ENCODE measurements at regions not wholly inside any gene's neighbourhood (a gene's known extent, or its start where the extent isn't known, plus 50 kb on each side); places are given as distances from the start of the nearest gene placed in this dataset.

- H3K27ac ChIP-seq: no peak overlapping the region
- H3K4me3 ChIP-seq: no peak overlapping the region
- no peak for ATAC-seq
- intact Hi-C loops (cut with DNase I): no loop called here
- TF ChIP-seq CTCF (IDR thresholded peaks at IDR 0.05): no peak
- no peaks in the 10 kb centered on the region for H3K27me3 ChIP-seq
- H3K36me3 ChIP-seq: no peaks in the 10 kb centered on the region
- H3K9me3 ChIP-seq: no peaks in the 10 kb centered on the region
- H3K4me1 ChIP-seq: no peaks in the 10 kb centered on the region
- DNase-seq: no peak
These were observed 235.2 kb upstream of the THSD7B start for GRCh38 chr2:136530146-136530545.

GRCh38 chr2:136527560-136527959 lies 237.8 kb upstream of the THSD7B start:
- no peak for TF ChIP-seq CTCF (IDR thresholded peaks at IDR 0.05)
- DNase-seq: peak in 2 of 4 donors; percentile 13 to 29
- no peak for ATAC-seq
- Histone ChIP-seq H3K9me3 (no peaks in the 10 kb centered on the region), H3K4me3 (no peak overlapping the region), H3K4me1 (no peaks in the 10 kb centered on the region), H3K27me3 (no peaks in the 10 kb centered on the region), H3K27ac (no peak overlapping the region), H3K36me3 (no peaks in the 10 kb centered on the region)
- intact Hi-C loops (cut with DNase I): no loop called here

GRCh38 chr2:136522724-136523123 lies 242.6 kb upstream of the THSD7B start:
- no peak overlapping the region for H3K27ac ChIP-seq
- DNase-seq (no peak), ATAC-seq (no peak)
- TF ChIP-seq CTCF (IDR thresholded peaks at IDR 0.05): no peak
- no peaks in the 10 kb centered on the region for H3K9me3 ChIP-seq
- H3K4me3 ChIP-seq: no peak overlapping the region
- intact Hi-C loops (cut with DNase I): no loop called here
- H3K27me3 ChIP-seq: no peaks in the 10 kb centered on the region
- H3K36me3 ChIP-seq: no peaks in the 10 kb centered on the region
- H3K4me1 ChIP-seq: no peaks in the 10 kb centered on the region

- no peak for TF ChIP-seq CTCF (IDR thresholded peaks at IDR 0.05)
- intact Hi-C loops (cut with DNase I): no loop called here
- Histone ChIP-seq H3K27me3 (no peaks in the 10 kb centered on the region), H3K36me3 (no peaks in the 10 kb centered on the region), H3K9me3 (no peaks in the 10 kb centered on the region), H3K27ac (no peak overlapping the region), H3K4me1 (no peaks in the 10 kb centered on the region), H3K4me3 (no peak overlapping the region)
- no peak for ATAC-seq
- no peak for DNase-seq
These were observed 247.6 kb upstream of the THSD7B start for GRCh38 chr2:136517716-136518115.

- H3K27me3 ChIP-seq: no peaks in the 10 kb centered on the region
- no peak overlapping the region for H3K4me3 ChIP-seq
- no peak for ATAC-seq
- H3K4me1 ChIP-seq: no peaks in the 10 kb centered on the region
- no peaks in the 10 kb centered on the region for H3K9me3 ChIP-seq
- TF ChIP-seq CTCF (IDR thresholded peaks at IDR 0.05): no peak
- DNase-seq: no peak
- intact Hi-C loops (cut with DNase I): no loop called here
- no peak overlapping the region for H3K27ac ChIP-seq
- H3K36me3 ChIP-seq: no peaks in the 10 kb centered on the region
These were observed 255.1 kb upstream of the THSD7B start for GRCh38 chr2:136510244-136510643.

All from left lung (tissue), 4 donors.